Trophoblast cell (in vitro differentiated cells and primary cell): ENCODE measurements at regions not wholly inside any gene's neighbourhood (a gene's known extent, or its start where the extent isn't known, plus 50 kb on each side); places are given as distances from the start of the nearest gene placed in this dataset.
"Not testable (repeated sequence)": the region's sequence is repeated elsewhere in the genome, so short reads cannot be mapped to it uniquely, and the experiment has no call there.

Source experiments
- DNase-seq, 2 donors: peaks; one replicate each; pipeline ENCODE4 v3.0.0-alpha.2; 2016
- H2AFZ ChIP-seq: 2 replicates; pipeline ENCODE4 v1.6.1; 2013; ENCODE audit warnings: low read length, moderate library complexity, mild to moderate bottlenecking; ENCODE audit not compliant: insufficient read depth, poor library complexity
- H2AK5ac ChIP-seq: 2 replicates; pipeline ENCODE4 v1.6.1; 2013; ENCODE audit warnings: mild to moderate bottlenecking, low read length
- H2BK120ac ChIP-seq: 2 replicates; pipeline ENCODE4 v1.6.1; 2013; ENCODE audit warnings: low read length, mild to moderate bottlenecking, moderate library complexity; ENCODE audit not compliant: insufficient read depth, poor library complexity
- H2BK12ac ChIP-seq: 2 replicates; pipeline ENCODE4 v1.6.1; 2013; ENCODE audit warnings: mild to moderate bottlenecking, low read length, moderate library complexity
- H2BK5ac ChIP-seq: 2 replicates; pipeline ENCODE4 v1.6.1; 2013; ENCODE audit warnings: low read length, low read depth, moderate library complexity, mild to moderate bottlenecking; ENCODE audit not compliant: poor library complexity
- H3K14ac ChIP-seq: 2 replicates; pipeline ENCODE4 v1.6.1; 2013; ENCODE audit warnings: mild to moderate bottlenecking, low read length
- H3K18ac ChIP-seq: 2 replicates; pipeline ENCODE4 v1.6.1; 2013; ENCODE audit warnings: mild to moderate bottlenecking, low read length
- H3K23ac ChIP-seq: 2 replicates; pipeline ENCODE4 v1.6.1; 2013; ENCODE audit warnings: low read length
- H3K27ac ChIP-seq: 2 replicates; pipeline ENCODE4 v1.5.1; 2013; ENCODE audit warnings: low read depth, mild to moderate bottlenecking, inconsistent platforms, low read length, moderate library complexity
- H3K27me3 ChIP-seq: 2 replicates; pipeline ENCODE4 v1.6.1; 2013; ENCODE audit warnings: inconsistent platforms, mild to moderate bottlenecking, low read length, moderate library complexity; ENCODE audit not compliant: insufficient read depth
- H3K36me3 ChIP-seq, 2 experiments: 1 replicate in 1 of 2; 2 replicates in 1 of 2; pipeline ENCODE4 v1.6.1; 2013; ENCODE audit warnings: low read length in 2 of 2, mild to moderate bottlenecking in 2 of 2, moderate library complexity in 1 of 2; ENCODE audit not compliant: insufficient read depth in 2 of 2, control insufficient read depth in 1 of 2
- H3K4ac ChIP-seq: 2 replicates; pipeline ENCODE4 v1.6.1; 2013; ENCODE audit warnings: low read depth, mild to moderate bottlenecking, low read length, moderate library complexity
- H3K4me1 ChIP-seq, 2 experiments: 1 replicate in 1 of 2; 2 replicates in 1 of 2; pipeline ENCODE4 v1.6.1; 2013; ENCODE audit warnings: low read length in 2 of 2, mild to moderate bottlenecking in 2 of 2, moderate library complexity in 1 of 2; ENCODE audit not compliant: insufficient read depth in 2 of 2, control insufficient read depth in 1 of 2
- H3K4me2 ChIP-seq: 2 replicates; pipeline ENCODE4 v1.6.1; 2013; ENCODE audit warnings: inconsistent platforms, mild to moderate bottlenecking, low read length, moderate library complexity
- H3K4me3 ChIP-seq: 2 replicates; pipeline ENCODE4 v1.5.1; 2013; ENCODE audit warnings: mild to moderate bottlenecking, low read depth, low read length, inconsistent platforms
- H3K79me1 ChIP-seq: one replicate; pipeline ENCODE4 v1.6.1; 2013; ENCODE audit warnings: low read length
- H3K79me2 ChIP-seq: 2 replicates; pipeline ENCODE4 v1.6.1; 2013; ENCODE audit warnings: low read length, mild to moderate bottlenecking; ENCODE audit not compliant: control insufficient read depth, insufficient read depth, poor library complexity
- H3K9ac ChIP-seq: 2 replicates; pipeline ENCODE4 v1.6.1; 2013; ENCODE audit warnings: mild to moderate bottlenecking, low read length
- H3K9me3 ChIP-seq: 2 replicates; pipeline ENCODE4 v1.6.1; 2013; ENCODE audit warnings: low read depth, mild to moderate bottlenecking, control low read depth, inconsistent platforms, low read length; ENCODE audit not compliant: insufficient read depth
- H4K12ac ChIP-seq: 2 replicates; pipeline ENCODE4 v1.6.1; 2013; ENCODE audit warnings: low read depth, mild to moderate bottlenecking, low read length, moderate library complexity
- H4K8ac ChIP-seq: 2 replicates; pipeline ENCODE4 v1.6.1; 2013; ENCODE audit warnings: low read depth, mild to moderate bottlenecking, low read length, moderate library complexity
- H4K91ac ChIP-seq: one replicate; pipeline ENCODE4 v1.6.1; 2013; ENCODE audit warnings: low read depth, mild to moderate bottlenecking, low read length, moderate library complexity
- WGBS: extraction: QIAGEN DNeasy Blood & Tissue Kit; methylation state at CpG from one replicate; pipeline ENCODE4 v1.1.7; 2013; ENCODE audit warnings: missing lambda C conversion rate; ENCODE audit not compliant: insufficient read length, insufficient coverage; ENCODE audit errors: extremely low coverage; 5-methylcytosine and 5-hydroxymethylcytosine counted together

DNA sequence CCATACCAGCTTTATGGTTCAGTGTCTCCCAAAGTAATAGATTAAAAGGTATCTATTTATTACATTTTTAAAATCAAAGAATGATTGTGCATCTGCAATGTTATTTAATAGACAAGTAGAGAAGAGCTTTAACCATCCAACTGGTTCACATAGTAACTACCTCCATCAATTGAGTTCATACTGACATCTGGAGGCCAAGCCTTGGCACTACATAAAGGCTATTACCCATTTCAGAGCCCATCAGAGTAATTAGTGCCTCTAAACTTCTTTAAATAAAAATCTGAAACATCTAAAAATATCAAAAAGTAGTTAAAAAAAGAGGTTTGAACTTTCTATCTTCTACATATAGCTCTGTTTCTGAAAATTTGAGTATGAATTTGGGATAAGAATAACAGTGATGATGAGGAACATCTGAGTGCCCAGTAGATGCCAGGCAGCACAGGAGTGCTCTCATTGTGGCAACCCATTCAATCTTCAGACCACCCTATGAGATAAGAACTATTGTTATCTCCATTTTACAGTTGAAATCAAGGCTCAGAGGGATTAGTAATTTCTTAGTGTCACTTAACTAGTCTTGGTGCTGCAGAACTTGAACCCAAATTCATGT is 132.9 kb upstream of the DAAM1 start:
- Histone ChIP-seq H3K4me1 (no peaks in the 10 kb centered on the region), H3K4ac (no peak overlapping the region), H4K91ac (no peak overlapping the region), H3K14ac (no peak overlapping the region), H3K18ac (no peak overlapping the region), H3K4me2 (no peak overlapping the region), H3K36me3 (no peaks in the 10 kb centered on the region), H3K23ac (no peak overlapping the region), H4K12ac (no peak overlapping the region), H3K79me2 (no peaks in the 10 kb centered on the region), H2AK5ac (no peak overlapping the region), H3K27ac (no peak overlapping the region), H3K4me3 (no peak overlapping the region), H3K27me3 (no peaks in the 10 kb centered on the region), H2BK120ac (no peak overlapping the region), H3K9me3 (no peaks in the 10 kb centered on the region), H3K79me1 (no peaks in the 10 kb centered on the region), H2BK12ac (no peak overlapping the region), H3K9ac (no peak overlapping the region), H2BK5ac (no peak overlapping the region), H2AFZ (no peak overlapping the region), H4K8ac (no peak overlapping the region)
- peak; percentile 44 to 75 for DNase-seq

DNA sequence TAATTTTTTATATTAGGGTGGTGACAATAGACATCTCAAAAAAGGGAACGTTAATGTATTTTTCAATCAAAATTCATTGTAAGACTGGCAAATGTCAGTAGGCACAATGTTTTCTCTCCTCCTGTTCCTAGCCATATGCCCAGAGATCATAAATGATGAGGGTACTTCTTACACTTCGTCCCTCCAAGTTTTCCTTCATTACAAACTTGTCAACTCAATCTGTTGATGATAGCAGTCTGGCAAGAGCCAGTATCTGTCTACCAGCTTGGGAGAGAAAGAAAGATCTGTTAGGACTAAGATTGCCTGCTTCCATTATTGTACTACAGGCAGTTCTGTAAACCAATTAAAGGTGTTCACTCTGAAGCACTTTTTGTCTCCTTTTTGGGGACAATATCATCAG is 130.9 kb upstream of the DAAM1 start:
- H2BK120ac ChIP-seq = no peak overlapping the region
- no peaks in the 10 kb centered on the region for H3K9me3 ChIP-seq
- H2AFZ ChIP-seq = no peak overlapping the region

DNA sequence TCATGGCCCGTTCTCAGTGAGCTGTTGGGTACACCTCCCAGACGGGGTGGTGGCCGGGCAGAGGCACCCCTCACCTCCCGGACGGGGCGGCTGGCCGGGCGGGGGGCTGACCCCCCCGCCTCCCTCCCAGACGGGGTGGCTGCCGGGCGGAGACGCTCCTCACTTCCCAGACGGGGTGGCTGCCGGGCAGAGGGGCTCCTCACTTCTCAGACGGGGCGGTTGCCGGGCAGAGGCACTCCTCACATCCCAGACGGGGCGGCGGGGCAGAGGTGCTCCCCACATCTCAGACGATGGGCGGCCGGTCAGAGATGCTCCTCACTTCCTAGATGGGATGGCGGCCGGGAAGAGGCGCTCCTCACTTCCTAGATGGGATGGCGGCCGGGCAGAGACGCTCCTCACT is 129.7 kb upstream of the DAAM1 start:
- not testable (repeated sequence) for H2BK120ac ChIP-seq, H3K9ac ChIP-seq, H3K4me2 ChIP-seq, H3K4me3 ChIP-seq, DNase-seq, H2AK5ac ChIP-seq, H3K27me3 ChIP-seq, H3K36me3 ChIP-seq, H3K9me3 ChIP-seq, H3K18ac ChIP-seq, H3K23ac ChIP-seq, H3K4me1 ChIP-seq, H2AFZ ChIP-seq, H4K8ac ChIP-seq, H2BK5ac ChIP-seq, H2BK12ac ChIP-seq, H3K14ac ChIP-seq, H3K27ac ChIP-seq, H4K91ac ChIP-seq, H4K12ac ChIP-seq, H3K79me1 ChIP-seq, H3K79me2 ChIP-seq, H3K4ac ChIP-seq
- WGBS = no CpG with 5 or more reads among the region's 30 CpGs

More for the DNA sequence above, 130.9 kb upstream of the DAAM1 start:
- no peak overlapping the region for H3K18ac ChIP-seq
- H4K91ac ChIP-seq = no peak overlapping the region
- H3K9ac ChIP-seq = no peak overlapping the region
- H3K36me3 ChIP-seq = no peaks in the 10 kb centered on the region
- no peak overlapping the region for H3K27ac ChIP-seq
- H4K12ac ChIP-seq = no peak overlapping the region
- H3K4me1 ChIP-seq = peaks cover 0 to 3% of the 10 kb centered on the region in 2 experiments
- no peak overlapping the region for H3K14ac ChIP-seq
- DNase-seq = no peak
- no peaks in the 10 kb centered on the region for H3K79me1 ChIP-seq
- H3K23ac ChIP-seq = no peak overlapping the region
- H4K8ac ChIP-seq = no peak overlapping the region
- WGBS = no CpG with 5 or more reads among the region's 2 CpGs
- no peaks in the 10 kb centered on the region for H3K79me2 ChIP-seq
- H3K27me3 ChIP-seq = no peaks in the 10 kb centered on the region
- H3K4ac ChIP-seq = no peak overlapping the region
- H3K4me2 ChIP-seq = no peak overlapping the region
- no peak overlapping the region for H2AK5ac ChIP-seq
- no peak overlapping the region for H2BK5ac ChIP-seq
- no peak overlapping the region for H3K4me3 ChIP-seq
- H2BK12ac ChIP-seq = no peak overlapping the region

DNA sequence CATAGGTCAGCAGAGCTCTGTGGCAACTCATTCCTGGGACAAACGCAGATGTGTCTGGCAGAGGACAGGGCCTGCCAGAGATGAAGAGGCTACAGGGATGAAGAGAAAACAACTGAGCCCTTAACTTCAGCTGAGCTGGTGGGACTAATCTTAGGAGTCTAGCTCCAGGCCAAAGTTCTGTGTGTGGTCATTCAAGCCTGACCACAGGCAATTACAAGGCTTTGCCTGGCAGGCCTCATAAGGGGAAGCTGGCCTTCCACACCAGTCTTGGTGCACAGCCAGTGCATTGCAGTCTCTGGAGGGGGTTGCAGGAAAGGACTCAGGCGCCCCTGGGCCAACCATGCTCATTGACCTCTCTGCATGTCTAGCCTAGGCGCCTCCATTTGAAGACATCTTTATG is 127.6 kb upstream of the DAAM1 start:
- H3K4me2 ChIP-seq = no peak overlapping the region
- DNase-seq = no peak
- H3K4ac ChIP-seq = no peak overlapping the region
- no peak overlapping the region for H3K27ac ChIP-seq
- WGBS = no CpG with 5 or more reads among the region's 3 CpGs
- H2AK5ac ChIP-seq = no peak overlapping the region
- H3K36me3 ChIP-seq = no peaks in the 10 kb centered on the region
- H2BK120ac ChIP-seq = no peak overlapping the region
- H3K14ac ChIP-seq = no peak overlapping the region
- H3K9ac ChIP-seq = no peak overlapping the region
- H3K4me1 ChIP-seq = peaks cover 0 to 3% of the 10 kb centered on the region in 2 experiments
- no peaks in the 10 kb centered on the region for H3K9me3 ChIP-seq
- no peak overlapping the region for H2BK5ac ChIP-seq
- no peaks in the 10 kb centered on the region for H3K79me2 ChIP-seq
- H4K12ac ChIP-seq = no peak overlapping the region
- no peaks in the 10 kb centered on the region for H3K79me1 ChIP-seq
- H3K23ac ChIP-seq = no peak overlapping the region
- H3K18ac ChIP-seq = no peak overlapping the region
- no peak overlapping the region for H4K8ac ChIP-seq
- H3K27me3 ChIP-seq = no peaks in the 10 kb centered on the region
- H2BK12ac ChIP-seq = no peak overlapping the region
- H3K4me3 ChIP-seq = no peak overlapping the region
- no peak overlapping the region for H2AFZ ChIP-seq
- no peak overlapping the region for H4K91ac ChIP-seq
